ENCODE measurements at regions not wholly inside any gene's neighbourhood (a gene's known extent, or its start where the extent isn't known, plus 50 kb on each side); places are given as distances from the start of the nearest gene placed in this dataset.
"Not testable (repeated sequence)": the region's sequence is repeated elsewhere in the genome, so short reads cannot be mapped to it uniquely, and the experiment has no call there.

- no peak for DNase-seq (ENCODE audit: low spot score)
Measured at GRCh38 chr10:130968511-130968910, 343.0 kb downstream of the TCERG1L start.

- DNase-seq (ENCODE audit: low spot score) = no peak
Measured at GRCh38 chr10:130968964-130969363, 342.6 kb downstream of the TCERG1L start.

- no peak for DNase-seq (ENCODE audit: low spot score)
Measured at GRCh38 chr10:130969700-130970099, 341.8 kb downstream of the TCERG1L start.

GRCh38 chr10:130970341-130971122, 341.0 kb downstream of the TCERG1L start:
- no peak for DNase-seq (ENCODE audit: low spot score)

GRCh38 chr10:130971123-130971435, 340.4 kb downstream of the TCERG1L start:
- DNase-seq (ENCODE audit: low spot score) = no peak

GRCh38 chr10:130973127-130973839, 338.2 kb downstream of the TCERG1L start:
- DNase-seq (ENCODE audit: low spot score) = no peak

GRCh38 chr10:130974166-130974565, 337.4 kb downstream of the TCERG1L start:
- no peak for DNase-seq (ENCODE audit: low spot score)

- DNase-seq (ENCODE audit: low spot score) = not testable (repeated sequence)
Measured at GRCh38 chr10:130975351-130975750, 336.2 kb downstream of the TCERG1L start.

- DNase-seq (ENCODE audit: low spot score) = no peak
Measured at GRCh38 chr10:130982802-130983201, 328.7 kb downstream of the TCERG1L start.

- no peak for DNase-seq (ENCODE audit: low spot score)
Measured at GRCh38 chr10:130983749-130984148, 327.8 kb downstream of the TCERG1L start.

- no peak for DNase-seq (ENCODE audit: low spot score)
Measured at GRCh38 chr10:130984686-130985085, 326.8 kb downstream of the TCERG1L start.

- DNase-seq (ENCODE audit: low spot score) = no peak
Measured at GRCh38 chr10:130985158-130985753, 326.3 kb downstream of the TCERG1L start.

GRCh38 chr10:130986846-130987245, 324.7 kb downstream of the TCERG1L start:
- no peak for DNase-seq (ENCODE audit: low spot score)

GRCh38 chr10:130987401-130987800, 324.1 kb downstream of the TCERG1L start:
- DNase-seq (ENCODE audit: low spot score) = no peak

GRCh38 chr10:130989670-130990232, 321.8 kb downstream of the TCERG1L start:
- DNase-seq (ENCODE audit: low spot score) = no peak

- DNase-seq (ENCODE audit: low spot score) = no peak
Measured at GRCh38 chr10:130990486-130990885, 321.0 kb downstream of the TCERG1L start.

GRCh38 chr10:130992802-130993523, 318.6 kb downstream of the TCERG1L start:
- DNase-seq (ENCODE audit: low spot score) = no peak

- DNase-seq (ENCODE audit: low spot score) = no peak
Measured at GRCh38 chr10:130993612-130994011, 317.9 kb downstream of the TCERG1L start.

GRCh38 chr10:130994191-130994590, 317.3 kb downstream of the TCERG1L start:
- DNase-seq (ENCODE audit: low spot score) = no peak

GRCh38 chr10:130994845-130995244, 316.7 kb downstream of the TCERG1L start:
- no peak for DNase-seq (ENCODE audit: low spot score)

GRCh38 chr10:130997267-130998045, 314.1 kb downstream of the TCERG1L start:
- no peak for DNase-seq (ENCODE audit: low spot score)

Measured in activated CD4-positive, alpha-beta T cell treated with anti-CD3 and anti-CD28 coated beads, Interleukin-2, Interleukin-4, amounts not matched to agents 100 ng/mL and 50 ng/mL, durations not matched to agents 16 hours and 8 hours (primary cell).